GM18498 (cell line): ENCODE measurements at regions not wholly inside any gene's neighbourhood (a gene's known extent, or its start where the extent isn't known, plus 50 kb on each side); places are given as distances from the start of the nearest gene placed in this dataset.
A peak's percentile ranks its signal among the peaks of the same experiment; 100 is the strongest.

Source experiments
- ATAC-seq: cut with Tn5 transposase; IDR thresholded peaks from one replicate; pipeline ENCODE4 v1.9.1; 2021; ENCODE audit warnings: mild to moderate bottlenecking, moderate library complexity; ENCODE audit not compliant: unreplicated experiment

DNA sequence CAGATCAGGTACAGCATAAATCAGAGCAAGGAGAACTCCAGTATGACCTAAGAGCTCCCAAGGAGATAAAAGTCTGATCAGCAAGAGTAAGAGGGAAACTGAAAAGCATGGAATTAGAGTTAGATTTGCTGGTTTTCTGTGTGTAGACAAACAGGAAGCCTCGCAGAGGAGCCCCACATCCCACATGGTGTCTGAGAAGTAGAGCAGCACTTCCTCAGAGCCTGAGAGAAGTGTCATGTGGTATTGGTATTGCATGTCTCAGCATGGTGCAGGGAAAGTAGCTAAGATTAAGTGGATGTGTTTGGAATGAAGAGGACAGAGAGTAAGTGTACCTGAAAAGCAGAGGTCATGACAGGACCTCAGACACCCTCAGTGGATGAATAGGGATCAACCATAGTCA is 175.4 kb upstream of the GBE1 start:
- no peak for ATAC-seq

DNA sequence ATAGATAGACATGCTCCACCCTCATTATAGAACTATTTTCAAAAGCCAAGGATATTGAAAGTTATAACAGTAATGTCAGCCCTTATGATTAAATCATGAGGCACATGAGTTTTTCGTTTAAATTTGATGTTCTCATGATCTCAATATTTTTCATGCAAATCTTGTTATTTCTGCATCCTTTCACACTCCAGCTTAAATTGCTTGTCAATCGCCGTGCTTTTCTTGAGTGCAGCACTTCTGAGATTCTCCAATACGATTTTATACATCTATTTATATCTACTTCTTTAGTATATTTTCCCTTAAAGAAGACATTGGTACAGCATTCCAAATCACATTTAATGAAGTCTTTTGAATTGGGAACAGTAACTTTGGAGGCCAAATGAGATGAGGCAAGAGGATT is 171.2 kb upstream of the GBE1 start:
- no peak for ATAC-seq

DNA sequence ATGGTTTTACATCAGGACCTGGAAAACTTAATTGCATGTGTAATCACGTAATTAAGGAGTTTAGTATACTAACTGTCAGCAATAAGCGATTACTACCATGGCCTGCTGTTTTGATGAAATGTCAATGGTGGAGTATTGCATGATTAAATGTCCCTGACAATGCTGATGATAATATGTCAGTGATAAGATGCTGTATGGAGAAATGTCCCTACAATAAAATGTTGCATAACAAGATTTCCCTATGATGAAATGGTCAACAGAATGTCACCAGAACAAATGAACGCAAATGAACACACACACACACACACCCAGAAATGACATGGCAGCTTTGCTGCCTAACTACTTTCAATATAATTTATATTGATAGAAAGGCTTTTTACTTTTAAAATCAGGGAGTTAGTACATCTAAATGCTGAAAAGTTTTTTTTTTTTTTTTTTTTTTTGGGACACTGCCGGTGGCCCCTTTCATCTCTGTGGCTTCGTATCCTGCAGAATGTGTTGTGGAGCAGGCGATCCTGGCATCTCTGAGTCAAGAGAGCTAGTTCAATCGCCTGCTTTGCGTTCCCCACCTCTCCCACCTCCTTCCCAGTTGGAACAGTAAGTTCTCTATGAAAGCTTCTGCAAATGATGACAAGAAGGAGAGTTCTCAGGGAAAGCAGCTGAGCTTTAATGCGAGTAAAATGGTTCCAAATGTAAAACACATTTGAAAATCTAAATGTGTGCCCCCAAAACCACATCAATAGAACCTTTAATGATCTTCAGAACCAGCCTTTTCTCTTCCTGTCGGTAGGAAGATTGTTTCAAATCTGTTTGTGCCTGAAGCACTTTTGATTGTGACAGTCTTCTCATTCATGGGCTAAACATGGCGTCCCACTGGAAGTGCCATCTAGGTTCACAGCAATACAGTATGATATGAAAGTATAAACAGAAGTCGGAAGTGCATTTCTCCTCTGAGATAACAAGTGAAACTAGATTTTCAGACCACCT is 170.1 kb upstream of the GBE1 start:
- no peak for ATAC-seq

DNA sequence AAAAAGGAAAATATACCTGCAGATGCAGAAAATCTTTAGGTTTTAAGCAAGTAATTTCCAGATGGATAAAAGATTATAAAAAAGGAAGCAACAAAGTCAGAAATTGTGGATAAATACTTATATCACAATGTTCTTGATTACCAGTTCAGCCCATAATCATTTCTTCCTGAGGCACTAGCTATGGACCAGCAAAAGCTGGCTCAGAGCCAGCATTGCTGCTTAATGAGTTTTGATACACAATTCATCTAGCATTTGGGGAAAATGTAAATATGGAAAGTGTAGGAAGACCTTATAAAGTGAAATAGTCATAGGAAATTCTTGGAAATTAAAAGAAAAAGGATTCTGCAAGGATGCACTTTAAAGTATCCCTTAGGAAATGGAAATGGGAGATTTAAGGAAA is 168.3 kb upstream of the GBE1 start:
- ATAC-seq = no peak

DNA sequence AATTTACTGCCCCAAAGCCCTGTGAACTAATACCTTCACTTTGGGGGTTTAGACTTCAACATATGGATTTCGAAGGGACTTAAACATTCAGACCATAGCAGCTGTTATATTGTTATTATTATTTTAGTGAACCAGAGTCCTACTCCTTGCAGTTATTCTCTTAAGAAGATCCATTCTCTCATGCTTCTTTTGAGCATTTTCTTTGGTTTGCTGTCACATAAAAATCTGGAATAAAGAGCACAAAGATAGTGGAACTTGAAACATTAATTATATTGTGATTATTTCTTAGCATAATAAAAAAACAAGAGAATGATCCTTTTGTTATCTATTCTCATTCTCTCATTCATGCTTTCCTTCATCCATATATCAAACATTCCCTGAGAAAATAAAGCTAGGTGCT is 166.4 kb upstream of the GBE1 start:
- no peak for ATAC-seq

DNA sequence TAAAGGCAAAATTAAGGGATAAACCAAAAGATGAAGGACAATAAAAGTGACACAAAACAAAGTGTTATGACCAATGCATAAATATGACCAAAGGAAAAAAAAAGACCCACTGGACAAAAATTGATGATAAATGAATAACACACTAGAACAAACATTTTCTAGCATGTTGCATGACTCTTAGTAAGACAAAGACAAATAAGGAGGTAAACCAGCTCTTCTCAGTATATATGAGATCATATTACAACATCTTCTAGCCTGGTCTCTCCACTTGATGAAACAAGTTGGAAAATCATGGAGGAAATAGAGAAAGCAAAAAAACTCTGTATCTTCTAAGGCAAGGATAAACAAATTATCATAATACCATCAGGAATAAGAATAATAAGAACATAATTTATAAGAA is 163.9 kb upstream of the GBE1 start:
- no peak for ATAC-seq

DNA sequence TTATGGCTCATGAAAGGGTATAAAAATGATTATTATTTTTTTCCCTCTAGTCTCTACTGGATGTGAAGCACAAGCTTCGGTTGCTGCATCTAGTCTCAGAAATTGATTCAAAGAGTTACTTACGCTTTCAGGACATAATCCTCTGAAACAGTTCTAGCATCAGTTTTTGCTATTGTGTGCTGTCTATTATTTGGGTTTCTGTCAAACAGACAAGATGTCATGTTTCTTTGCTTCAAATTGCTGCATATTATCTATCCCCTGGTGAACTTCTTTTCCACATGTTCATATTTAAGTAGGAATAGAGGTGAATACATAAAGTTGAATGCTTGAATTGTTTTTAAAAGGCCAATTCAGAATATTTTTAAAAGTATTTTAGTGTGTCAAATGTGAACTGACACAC is 161.6 kb upstream of the GBE1 start:
- no peak for ATAC-seq

DNA sequence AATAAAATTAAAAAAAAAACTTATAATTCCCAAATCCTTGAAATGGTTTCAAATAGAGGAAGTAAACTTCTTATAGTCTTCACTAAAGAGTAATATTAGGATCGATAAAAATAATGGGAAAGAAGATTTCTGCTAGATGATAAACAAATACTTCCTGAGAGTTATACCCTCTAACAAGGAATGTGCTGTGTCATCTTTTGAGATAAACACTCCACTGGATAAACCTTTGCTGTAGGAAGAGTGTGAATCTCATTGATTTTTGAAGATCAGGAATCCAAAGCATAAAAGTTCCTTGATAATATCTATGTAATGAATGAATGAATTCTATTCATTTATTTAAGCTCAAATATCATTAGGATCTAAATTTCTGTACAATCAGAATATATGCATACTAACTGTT is 161.0 kb upstream of the GBE1 start:
- ATAC-seq = no peak

DNA sequence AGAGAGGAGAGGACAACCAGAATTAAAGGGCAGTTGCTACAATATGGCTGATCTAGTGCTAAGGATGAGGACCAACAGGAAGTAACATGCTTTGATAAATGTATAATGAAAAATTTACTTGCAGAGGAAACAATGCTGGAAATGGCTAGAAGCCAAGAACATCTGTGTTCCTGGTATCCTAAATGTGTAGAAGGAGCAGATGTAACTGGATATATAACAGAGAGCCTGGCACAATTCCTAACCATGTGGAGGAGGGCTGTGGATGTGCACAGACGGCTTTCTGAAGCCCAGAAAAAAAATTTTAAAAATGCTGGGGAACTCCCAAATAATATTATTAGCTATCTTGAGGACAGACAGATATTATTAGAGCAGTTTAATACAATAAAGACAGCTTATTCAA is 159.4 kb upstream of the GBE1 start:
- ATAC-seq = no peak

DNA sequence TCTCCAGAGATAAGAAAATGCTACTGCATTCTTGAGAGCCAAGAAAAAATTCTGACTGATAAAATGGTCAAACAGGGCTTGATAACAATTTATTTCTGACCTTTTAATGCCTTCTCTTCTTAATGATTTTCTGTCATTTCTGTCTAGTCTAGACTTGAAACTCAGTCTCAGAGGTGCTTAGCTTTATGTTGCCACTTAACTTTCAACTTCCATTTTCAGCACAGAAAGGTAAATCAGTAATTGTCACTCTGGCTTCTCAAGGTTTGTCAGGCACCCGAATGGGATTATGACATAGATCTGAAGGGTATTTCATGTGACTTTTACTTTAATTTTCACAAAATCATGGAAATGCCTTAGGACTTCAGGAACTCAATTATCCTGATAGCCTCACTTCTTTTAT is 155.4 kb upstream of the GBE1 start:
- ATAC-seq = peak; percentile 66

DNA sequence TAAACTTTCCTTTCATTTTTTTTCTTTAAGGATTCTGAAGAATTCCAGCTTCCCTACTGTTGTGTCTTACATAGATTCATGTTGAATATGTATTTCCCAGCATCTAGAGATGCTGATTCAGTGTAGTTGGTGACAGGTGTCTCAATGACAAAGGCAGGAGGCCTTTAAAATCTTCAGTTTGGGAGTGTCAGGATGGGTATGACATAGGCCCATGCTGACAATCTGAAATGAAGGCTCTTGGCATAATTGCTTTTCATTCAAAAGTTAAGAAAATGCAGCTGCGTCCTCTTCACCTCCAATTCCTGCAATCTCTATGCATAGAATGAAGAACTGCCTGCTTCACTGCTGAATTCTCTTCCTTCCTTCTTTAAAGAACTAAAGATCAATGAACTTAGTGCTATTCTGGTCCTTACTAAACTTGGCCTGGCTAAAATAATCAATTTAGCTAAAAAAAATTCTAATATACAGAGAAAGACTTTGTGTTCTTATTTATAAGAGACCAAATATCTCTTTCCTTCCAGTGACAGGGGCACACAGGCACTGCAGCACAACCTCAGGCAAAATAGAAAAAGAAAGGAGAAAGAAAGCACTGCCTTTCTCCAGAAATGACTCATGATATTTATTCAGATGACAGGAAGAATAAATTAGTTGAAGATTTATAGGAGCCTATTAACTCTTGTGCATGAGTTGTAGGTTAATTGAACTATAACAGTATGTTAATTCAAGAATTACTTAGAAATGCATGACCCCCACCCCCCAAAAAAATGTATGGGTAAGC is 152.6 kb upstream of the GBE1 start:
- ATAC-seq = no peak

DNA sequence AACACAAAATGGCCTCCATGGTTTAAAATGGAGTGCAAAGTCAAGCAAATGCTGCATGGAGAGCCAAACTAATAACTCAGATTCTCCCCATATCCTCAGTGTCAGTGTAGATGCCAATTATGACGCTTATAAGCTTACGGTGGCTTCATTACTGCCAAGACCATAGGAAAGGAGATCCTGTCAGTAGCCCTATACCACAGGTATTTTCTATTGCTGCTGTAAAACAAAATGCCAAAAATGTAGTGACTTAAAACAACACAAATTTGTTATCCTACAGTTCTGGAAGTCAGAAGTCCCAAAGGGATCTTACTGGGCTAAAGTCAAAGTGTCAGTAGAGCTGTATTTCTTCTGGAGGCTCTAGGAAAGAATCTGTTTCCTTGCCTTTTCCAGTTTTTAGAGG is 149.8 kb upstream of the GBE1 start:
- ATAC-seq = no peak

DNA sequence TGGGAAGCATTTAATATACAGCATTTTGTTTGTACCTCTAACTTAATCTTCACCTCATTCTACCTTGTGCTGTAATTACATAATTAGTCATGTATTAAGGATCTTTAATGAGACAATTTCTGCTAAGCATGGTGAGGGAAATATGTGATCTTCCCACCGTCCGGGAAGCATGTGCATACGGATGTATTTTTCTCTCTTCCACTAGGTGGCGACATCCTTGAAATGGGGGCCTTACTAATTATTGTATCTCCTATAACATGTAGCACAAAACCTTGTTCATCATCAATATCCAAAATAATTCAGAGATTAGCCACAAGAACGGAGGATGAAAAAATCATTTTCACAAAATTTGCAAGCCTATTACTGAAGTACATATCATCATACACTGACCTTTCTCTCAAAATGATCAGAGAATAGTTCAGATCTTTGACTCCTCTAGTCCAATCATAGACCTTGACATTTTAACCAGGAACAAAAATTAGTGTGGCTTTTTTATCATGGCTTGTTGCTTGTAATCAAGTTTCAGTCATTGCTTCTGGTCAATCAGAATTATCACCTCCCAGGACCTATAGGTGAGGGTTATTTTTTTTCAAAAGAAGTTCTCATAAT is 148.9 kb upstream of the GBE1 start:
- peak; percentile 78 for ATAC-seq

DNA sequence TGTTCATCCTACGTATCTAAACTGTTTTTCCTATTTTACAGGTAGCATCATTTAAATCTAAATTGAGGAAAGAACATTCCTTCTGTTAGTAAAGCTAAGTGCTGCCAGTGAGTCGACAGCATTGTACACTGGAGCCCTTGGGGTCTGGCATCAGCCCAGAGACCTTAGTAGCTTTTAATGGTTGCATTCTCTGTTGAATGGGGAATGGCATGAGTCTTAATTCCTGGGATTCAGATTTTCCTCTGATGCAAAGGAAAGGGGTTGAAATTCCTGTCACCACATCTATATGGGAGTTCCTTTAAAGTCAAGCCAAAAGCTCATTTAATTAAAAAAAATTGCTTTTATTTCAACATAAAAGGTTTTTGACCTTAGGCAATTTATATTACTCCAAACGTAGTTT is 148.4 kb upstream of the GBE1 start:
- no peak for ATAC-seq

DNA sequence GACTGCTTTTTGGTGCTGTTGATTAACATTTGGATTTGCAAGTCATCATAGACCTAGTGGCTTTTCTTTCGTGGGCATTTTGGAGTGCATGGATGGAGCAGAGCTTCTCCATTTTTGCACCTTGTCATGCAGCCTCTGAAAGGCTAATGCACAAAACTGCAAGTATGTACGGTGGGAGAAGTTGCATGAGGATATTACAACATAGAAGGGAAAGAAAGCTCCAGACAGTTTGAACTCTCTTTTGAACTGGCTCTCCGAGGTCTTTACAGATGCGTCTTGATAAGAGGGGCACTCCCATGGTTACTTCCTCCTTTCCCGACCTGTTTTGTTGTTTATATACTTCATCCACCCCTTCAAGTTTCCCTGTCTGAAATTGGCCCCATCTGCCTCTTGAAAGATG is 147.1 kb upstream of the GBE1 start:
- ATAC-seq = no peak

DNA sequence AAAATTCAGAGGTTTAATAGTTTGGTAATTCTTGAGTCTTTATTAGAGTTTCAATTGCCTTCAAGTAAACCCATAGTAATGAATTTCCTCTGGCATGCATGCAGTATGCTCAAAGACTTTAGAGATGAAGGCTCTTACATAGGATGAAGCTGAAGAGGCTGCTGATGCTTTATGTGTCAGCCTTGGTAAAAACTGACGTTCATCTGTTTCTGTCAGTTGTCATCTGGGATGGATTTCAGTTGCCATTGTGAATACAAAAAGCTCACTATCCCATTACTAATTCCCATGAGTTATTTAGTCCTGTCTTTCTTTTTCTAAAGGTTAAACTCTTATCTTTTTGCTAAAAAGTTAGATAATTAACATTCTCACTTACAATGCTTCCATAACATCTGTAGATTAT is 136.9 kb upstream of the GBE1 start:
- ATAC-seq = no peak

DNA sequence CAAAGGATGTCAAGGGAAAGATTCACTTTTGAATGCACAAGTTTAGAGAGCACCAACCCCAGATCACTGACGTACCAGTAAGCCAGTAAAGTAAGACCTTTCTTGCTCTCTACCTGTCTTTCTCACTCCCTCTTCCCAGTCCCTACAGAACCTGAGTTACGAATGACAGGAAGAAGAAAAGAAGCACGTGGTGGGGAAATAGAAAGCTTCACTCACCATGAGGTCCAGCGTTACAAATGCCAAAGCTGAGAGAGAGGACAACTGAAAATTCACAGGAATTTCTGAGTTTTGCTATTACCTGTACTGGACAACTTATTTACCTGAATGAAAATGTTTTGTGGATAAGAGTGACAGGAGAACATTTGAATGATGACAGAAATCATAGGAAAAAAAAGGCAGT is 133.2 kb upstream of the GBE1 start:
- no peak for ATAC-seq

DNA sequence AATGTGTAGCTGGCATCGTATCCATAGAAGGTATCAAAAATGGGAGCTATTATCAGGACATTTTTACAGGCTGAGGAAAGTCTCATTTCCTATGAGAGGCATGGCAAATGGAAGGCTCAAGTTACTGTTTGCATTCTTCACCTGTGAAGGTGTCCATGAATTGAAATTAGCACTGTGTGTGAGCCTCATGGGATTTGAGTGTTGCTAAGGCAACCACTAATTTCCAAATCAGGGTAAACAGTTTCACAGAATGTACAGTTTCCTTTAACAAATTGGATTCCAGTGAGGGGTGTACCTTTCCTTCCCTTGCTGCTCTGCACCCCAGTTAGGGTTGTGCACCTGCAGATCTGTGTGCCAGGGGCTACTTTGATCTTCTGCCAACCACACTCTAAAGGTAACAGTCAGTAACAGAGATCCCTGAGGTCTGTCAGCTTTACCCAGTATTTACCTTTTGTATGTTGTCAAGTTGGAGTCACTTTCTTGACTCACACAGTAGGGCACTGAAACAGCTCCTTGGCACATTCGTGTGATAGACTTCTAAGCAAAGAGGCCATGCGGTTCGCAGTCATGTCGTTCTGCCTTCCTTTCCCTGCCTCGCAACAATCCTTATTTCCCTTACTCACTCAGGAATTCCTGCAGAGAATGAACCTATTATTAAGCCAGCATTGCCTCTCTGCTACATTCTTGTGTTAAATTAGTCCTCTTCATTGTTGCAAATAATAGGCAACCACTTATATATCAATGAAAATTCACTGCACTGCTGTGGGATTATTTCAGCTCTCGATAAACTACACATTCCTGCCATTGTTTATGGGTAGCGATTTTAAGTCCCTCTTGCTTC is 129.8 kb upstream of the GBE1 start:
- ATAC-seq = no peak

DNA sequence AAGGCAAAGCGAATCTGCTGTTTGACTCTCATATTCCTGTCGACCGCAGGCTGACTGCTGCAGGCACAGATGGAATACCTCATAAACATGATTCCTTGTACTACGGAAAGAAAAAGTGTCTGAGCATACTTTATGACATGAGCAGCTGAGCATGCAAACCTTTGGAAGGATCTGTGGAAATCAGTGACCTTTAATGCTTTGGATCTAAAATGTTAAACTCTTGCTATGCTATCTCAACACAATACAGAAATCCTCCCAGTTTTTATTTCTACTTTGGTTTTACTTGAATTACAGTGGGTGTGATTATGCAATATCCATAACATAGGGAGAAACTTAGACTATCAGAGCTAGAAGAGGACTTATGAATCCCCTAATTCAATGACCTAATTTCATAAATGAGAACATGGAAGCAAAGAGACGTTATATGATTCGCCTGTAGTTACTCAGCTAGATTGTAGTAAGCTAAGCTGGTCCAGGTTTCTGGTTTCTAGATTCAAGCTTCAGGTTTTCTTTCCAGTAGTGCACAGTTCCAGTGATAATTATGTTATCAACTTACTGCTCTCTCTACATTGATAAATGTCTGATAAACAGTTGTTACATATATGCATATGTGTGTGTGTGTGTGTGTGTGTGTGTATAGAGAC is 127.6 kb upstream of the GBE1 start:
- no peak for ATAC-seq

DNA sequence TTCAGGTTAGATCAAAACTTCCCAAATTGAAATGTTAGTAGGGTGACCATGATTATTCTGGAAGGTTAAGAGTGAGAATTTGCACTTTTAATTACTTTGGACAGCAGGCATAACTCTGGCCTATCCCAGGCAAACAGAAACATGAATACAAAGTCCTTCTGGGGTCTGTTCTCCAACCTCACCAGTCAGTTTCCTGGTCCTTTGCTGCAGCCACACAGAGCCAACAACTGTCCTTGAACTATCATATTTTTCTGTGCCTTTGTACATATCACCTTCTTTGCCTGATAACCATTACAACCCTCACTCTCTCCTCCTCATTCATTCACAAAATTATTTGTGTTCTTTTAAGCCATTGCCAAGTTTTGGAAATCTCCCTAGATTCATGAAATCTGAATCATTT is 126.0 kb upstream of the GBE1 start:
- no peak for ATAC-seq
